NCI-H146 (cell line): ENCODE measurements at regions not wholly inside any gene's neighbourhood (a gene's known extent, or its start where the extent isn't known, plus 50 kb on each side); places are given as distances from the start of the nearest gene placed in this dataset.
"Not testable (repeated sequence)": the region's sequence is repeated elsewhere in the genome, so short reads cannot be mapped to it uniquely, and the experiment has no call there.

Experiments used
- DNase-seq: peaks from one replicate; lab custom pipeline; 2025; lab: John Stamatoyannopoulos, UW

DNA sequence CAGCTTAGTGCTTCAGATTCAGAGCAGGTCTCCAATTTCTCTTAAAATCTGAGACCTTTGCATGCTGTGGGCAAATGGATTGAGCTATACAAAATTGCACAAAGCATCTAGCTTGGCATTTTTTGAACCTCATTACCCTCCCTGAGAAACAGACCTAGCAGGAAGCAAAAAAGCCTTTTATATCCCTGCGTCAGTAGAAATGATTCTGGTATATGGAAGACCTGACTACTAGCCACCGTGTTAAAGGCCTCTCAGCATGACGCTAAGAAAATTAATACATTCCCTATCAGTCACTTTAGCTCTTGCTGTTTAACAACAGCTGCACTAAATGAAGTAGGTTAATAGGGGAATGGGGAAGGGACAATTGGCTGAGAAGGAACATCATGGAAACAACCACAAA is 110.7 kb upstream of the SMLR1 start:
- no peak for DNase-seq

DNA sequence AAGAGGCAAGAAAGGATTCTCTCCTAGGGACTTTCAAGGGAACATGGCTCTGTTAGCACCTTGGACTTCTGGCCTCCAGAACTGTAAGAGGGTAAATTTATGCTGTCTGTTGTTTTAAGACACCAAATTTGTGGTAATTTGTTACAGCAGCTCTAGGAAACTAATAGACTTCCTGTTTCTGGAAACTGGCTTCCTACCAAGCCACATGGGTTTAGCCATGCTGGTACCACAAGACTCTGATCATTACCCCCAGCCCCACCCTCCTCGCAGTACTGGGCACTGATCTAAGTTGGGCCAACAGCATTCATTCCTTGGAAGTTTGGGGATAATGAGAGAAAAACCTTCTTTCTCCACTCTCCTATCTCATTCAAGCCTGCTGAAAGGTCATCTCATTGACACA is 109.5 kb upstream of the SMLR1 start:
- no peak for DNase-seq

DNA sequence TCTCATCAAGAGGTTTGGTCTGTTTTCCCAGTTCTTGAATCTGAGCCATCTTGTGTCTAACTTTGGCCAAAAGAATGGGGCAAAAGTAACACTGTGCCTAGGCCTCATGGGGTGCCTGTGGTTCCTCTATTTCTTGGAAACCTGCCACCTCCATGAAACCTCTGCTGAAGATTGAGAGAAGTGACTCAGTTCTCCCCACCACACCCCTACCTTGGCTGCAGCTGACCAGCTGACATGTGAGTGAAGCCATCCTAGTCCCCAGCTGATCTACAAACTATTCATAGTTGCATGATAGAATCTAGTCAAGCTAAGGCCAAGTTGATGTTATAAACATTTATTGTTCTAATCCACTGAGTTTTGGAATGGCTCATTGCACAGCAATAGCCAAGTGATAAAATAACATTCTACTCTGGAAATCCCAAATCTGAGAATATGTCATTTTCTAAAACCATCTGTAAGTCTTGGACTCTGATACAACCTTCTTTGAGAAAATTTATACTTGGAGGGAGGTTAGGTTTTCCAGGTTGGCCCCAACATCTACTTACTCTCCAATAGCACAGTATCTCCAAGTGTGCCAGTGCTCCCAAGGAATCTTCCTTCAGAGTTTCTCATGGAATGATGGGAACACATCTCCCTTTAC is 107.0 kb upstream of the SMLR1 start:
- DNase-seq, result no peak

DNA sequence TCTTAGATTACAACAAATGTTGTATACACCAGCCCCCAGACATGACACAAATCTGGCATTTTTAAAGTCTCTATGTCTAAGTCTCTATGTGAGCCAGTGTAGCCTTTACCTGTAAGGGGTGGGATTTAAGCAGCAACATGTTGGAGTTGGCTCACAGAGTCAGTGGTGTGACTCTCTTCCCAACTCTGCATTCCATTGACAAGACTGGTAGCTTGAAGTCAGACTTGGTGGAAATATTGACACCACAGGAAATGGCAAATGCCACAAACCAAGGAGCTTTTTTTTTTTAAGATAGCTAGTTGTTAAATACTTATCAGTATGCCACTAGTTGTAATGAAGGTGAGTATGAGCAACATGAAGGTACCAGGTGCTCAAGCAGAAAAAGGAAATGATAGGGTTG is 103.1 kb upstream of the SMLR1 start:
- DNase-seq, result no peak

DNA sequence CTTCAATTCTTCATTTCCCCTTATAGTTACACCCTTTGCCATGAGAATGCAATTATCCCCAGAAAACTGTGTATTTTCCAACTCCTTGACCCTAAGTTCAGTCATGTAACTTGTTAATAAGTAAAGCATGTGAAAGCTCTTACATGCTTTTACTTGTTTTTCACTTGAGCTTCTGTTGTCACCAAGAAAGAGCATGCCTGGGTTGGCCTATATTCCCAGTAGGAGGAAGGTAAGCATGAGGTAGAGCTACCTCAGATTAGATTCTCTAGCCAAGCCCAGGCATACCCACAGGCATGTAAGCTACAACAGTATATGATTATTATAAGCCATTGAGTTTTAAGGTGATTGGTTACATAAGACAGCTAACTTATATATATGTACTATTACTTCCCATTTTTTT is 101.7 kb upstream of the SMLR1 start:
- DNase-seq, result no peak

DNA sequence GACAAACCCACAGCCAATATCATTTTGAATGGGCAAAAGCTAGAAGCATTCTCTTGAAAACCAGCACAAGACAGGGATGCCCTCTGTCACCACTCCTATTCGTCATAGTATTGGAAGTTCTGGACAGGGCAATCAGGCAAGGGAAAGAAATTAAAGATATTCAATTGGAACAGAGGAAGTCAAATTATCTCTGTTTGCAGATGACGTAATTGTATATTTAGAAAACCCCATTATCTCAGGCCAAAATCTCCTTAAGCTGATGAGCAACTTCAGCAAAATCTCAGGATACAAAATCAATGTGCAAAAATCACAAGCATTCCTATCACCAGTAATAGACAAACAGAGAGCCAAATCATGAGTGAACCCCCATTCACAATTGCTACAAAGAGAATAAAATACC is 99.1 kb upstream of the SMLR1 start:
- DNase-seq, result not testable (repeated sequence)

DNA sequence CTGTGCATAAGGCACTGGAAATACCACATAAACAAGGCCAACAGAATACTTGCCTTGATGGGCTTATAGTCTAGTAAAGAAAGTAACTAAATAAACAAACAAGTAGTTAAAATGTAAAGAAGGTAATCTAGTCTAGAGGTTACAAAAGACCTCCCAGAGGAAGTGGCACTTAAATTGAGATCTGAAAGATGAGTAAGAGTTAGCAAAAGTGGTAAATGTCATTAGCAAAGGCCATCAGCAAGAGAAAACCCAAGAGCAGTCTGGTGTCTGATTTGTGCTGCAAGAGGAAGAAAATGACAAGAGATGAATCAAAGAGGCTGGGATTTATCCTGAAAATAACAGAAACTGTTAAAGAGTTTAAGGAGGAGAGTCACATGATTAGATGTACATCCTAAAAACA is 96.6 kb upstream of the SMLR1 start:
- DNase-seq, result no peak

DNA sequence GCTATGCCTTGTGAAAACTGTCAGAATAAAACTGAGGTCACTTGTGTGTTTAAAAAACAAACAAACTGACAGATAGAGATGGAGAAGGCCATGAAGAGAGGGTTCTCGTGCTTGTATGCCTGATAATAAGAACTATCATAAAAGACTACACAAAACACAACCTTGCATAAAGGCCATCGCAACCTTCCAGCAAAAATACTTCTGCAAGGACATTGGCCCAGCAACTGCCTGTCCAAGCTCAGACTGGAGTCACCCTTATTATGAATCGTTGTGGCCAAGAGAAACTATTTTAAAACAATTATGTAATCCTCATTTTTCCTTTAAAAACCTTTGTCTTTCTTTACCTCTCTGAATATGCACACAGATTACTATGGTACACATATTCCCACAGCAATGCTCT is 93.0 kb upstream of the SMLR1 start:
- no peak for DNase-seq

DNA sequence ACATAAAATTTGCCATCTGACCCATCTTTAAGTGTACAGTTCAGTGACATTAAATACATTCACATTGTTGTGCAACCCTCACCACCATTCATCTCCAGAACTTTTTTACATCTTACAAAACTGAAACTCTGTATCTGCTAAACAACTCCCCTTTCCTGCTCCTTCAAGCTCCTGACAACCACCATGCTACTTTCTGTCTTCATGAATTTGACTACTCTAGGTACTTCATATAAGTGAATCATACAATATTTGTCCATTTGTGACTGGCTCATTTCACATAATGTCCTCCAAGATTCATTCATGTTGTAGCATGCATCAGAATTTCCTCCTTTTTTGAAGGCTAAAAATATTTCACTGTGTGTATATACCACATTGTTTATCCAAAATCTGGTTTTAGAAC is 86.9 kb upstream of the SMLR1 start:
- no peak for DNase-seq

DNA sequence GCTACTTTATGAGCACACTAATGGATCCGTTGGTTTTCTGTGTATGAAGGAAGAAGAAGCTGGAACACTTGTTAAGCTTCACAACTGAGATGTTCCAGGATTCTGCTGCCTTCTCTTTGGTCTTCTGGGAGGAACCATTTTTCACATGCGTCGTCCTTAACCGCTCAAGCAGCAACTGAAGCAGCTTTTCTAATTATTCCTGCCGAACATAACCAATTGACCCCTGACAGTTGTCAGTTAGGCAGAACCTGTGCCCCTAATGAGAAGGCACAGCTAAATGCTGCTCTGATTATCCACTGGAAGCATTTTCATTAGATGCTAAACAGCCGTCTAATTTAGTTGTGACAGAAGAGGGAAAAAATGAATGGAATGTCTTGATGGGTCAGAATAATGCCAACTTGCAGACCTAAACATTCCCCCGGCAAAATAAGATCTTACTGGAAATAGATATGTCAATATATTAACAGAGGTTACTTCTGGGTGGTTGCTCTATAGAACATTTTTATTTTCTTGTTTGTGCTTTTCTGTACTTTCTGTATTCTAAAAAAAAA is 85.0 kb upstream of the SMLR1 start:
- no peak for DNase-seq

DNA sequence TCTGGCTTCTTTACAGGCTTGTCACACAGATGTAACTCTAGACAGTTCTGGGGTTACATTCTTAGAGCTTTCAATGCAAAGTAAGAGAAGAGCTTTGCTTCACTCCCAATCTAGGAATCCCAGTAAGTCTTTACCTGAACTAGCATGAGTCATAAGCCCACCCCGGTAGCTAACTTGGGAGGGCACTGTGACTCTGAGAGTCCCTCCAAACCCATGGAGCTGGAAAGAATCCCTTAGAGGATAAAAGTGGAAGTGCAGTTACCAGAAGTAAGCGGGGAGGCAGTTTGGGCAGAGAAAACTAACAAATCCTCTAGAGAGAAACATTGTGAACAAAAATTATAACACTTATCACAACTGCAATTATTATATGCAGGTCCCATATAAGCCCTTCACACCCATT is 84.0 kb upstream of the SMLR1 start:
- DNase-seq, result no peak

DNA sequence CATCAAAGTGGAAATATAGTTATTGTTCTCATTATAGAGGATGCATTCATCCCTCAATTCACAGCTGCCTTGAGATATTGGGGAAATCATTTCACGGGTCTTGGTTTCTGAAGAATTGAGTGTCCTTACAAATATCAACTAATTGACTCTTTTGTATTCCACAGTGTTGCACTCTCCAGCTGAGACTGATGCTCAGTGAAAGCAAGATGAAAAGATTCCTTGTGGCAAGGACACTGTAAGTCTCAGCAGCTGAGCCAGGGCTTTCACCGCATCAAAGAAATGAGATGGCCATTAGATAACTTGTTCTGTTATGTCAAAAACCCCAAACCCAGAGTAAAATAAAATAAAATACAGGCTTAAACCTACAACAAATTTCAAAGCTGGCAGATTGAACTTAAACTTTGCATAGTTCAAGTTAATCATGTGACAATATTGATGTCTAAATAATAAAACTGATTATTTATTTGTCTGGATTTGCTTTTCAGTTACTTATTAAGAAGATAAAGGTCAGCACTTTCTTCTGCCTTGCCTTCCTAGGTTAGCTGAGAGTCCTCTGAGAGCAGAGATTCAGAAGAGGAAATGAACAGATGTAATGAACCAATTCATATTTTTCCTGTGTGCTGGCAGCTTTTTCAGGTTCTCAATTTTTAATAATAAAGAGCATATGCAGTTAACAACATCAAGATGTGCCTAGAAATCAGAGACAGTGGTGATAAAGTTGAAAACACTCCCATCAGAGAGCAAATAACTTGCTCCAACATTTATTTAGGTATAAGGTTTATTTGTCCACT is 82.4 kb upstream of the SMLR1 start:
- no peak for DNase-seq

DNA sequence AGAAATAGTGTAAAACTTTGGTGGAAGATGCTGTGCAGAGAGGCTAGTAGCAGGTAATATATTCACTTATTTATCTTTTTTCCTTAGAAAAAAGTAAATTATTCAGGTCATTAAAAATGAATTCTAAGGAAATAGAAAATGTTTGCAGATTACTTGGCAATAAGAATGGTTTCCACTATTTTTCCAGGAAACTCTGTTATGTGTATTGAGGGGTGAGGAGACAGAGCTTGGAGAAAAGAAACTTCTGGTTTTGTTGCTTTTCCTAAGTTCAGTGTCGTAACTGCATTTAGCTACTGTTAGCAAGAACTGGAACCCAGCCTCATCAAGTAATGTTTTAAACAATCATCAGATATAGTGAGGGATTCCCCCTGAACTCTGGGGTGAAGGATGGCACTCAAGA is 79.2 kb upstream of the SMLR1 start:
- no peak for DNase-seq

DNA sequence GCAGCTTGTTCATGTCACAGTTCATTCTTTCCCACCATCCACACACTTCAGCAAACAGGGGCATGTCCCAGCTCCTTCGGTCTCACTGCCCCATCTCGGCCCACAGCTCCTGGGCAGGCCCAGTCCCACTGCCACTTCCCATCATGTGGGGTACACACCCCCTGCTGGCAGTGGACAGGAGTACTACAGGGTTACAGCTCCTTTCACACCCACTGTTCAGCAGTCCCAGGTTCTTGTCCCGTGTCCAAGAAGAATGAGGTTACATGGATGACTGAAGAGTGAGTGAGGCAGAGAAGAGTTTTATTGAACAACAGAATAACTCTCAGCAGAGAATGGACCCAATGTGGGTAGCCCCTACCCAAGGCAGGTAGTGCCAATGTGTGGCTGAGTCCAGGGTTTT is 77.8 kb upstream of the SMLR1 start:
- no peak for DNase-seq

DNA sequence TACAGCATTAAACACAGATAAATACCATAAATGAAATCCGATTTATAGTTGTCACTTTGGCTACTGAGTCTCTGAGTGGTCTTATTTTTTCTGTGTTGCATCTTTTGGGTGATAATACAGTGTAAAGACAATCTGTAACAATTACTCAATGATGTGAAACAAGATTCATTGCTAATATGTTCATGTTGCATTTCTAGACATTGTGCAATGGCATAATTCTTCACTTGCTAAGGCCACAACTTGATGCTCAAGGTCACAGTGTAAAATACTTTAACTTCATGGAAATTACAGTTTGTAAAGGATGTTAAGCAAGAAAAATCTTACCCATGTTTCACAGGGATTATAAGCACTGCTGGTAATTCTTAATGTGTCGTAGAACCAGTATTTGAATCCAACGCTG is 74.9 kb upstream of the SMLR1 start:
- no peak for DNase-seq

DNA sequence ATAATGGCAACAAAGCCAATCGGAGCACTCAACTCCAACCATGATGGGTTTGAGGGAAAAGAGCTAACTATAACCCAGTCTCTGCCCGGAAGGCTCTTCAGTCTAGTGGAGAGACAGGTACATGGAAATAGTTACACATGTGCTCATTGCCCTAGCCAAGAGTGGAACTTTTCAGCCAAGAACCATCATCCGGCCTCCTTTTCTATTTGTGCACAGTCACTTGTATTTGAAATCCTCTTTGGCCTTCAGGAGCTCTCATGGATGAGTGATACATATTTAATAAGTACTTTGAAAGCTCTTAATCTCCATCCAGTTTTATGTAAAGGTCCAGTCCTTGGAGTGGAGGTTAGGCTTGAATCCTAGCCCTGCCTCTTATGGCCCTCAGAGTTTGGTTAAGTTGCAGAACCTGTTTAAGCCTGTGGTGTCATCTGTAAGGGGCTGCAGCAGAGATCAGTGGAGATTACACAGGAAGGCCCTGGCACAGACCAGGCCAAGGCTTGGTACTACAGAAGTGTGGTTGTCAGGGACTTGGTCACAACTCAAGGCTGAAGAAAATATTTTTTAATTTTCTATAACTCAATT is 72.3 kb upstream of the SMLR1 start:
- no peak for DNase-seq

DNA sequence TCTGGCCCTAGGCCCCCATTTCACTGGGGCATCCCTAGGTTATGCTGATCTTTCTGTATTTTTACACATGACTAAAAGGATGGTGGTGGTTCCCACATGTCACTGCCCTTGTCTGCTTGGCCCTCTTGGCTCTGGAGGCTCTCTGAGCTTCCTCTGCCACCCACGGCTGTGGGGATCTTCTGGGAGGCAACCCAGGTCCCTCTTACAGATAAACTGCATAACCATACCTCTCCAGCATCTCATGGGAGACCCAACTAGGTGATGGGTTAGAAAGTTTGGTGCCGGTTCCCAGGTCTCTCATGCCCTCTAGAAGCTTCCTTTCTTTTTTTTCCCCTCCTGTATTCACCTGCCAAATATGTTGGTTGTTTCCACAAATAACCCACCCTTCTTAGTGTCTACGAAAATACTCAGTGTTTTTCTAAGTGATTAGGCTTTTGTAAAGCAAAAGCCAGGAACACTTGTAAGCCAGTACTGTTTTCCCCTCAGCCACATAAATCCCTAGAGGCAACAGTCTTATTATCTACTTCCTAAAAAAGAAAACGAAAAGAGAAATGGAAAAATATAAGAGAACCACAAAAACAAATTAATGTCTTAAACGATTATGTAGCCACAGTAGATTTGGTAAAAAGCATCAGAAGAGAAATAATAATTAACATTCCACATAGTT is 71.7 kb upstream of the SMLR1 start:
- DNase-seq, result no peak

DNA sequence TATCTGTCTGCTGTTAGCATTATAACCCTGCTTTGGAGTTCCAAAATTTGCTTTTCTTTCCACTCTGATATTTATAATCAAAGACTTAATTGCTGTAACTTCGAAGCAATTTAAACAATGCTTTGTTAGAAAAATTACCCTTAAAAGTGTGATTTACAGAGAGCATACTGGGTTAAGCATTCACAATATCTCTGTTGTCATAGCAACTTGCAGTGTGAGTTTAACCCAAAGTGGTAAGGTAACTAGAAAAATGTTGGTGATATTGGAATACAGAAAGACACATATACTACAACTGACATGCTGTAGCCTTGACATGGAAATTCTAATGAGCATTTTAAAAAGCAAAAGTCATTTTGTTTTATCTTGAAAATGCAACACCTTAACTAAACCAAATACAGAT is 70.4 kb upstream of the SMLR1 start:
- DNase-seq, result no peak

DNA sequence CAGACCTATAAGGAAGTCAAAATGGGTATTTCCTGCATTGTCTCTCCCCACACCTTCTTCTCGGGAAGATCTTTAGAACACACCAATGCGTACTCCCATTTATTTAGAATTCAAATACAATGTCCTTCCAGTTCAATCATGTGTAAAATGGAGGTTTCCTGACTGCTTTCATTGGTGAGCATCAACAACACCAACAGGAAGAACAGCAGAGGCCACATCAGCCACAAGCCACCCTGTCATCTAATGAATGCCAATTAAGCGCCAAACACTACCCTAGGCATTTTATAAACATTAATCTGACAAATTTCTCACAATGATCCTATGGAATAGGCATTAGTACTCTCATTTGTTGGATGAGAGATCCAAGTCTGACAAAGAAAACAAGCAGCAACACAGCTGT is 68.4 kb upstream of the SMLR1 start:
- DNase-seq, result no peak

DNA sequence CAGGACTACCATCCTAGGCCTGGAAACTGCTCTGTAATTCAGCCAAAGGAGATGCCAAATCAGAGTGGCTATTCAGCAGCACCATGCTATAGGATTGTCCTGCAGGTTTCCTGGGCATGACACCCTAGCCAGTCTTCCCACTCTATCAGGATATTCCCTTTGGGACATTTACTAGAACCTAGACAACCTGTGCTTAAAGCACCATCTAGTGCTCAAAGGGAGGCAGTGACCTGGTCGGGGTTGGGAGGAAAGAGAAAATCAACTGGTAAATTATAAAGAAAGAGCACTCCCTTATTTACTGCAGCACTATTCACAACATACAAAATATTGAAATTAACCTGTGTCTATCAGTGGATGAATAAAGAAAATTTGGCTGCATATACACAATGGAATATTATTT is 67.2 kb upstream of the SMLR1 start:
- peak; percentile 6 for DNase-seq

DNA sequence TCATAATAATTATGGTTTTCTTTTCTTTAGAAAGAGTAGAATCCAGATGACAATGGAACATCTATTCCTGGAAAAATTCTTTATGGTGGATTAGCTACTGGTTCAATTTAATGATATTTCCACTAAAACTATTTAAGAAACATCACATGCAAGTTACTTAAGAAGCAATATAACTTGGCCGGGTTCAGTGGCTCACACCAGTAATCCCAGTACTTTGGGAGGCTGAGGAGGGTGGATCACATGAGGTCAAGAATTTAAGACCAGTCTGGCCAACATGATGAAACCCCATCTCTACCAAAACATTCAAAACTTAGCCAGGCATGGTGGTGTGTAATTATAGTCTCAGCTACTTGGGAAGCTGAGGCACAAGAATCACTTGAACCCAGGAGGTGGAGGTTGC is 65.9 kb upstream of the SMLR1 start:
- DNase-seq, result no peak

DNA sequence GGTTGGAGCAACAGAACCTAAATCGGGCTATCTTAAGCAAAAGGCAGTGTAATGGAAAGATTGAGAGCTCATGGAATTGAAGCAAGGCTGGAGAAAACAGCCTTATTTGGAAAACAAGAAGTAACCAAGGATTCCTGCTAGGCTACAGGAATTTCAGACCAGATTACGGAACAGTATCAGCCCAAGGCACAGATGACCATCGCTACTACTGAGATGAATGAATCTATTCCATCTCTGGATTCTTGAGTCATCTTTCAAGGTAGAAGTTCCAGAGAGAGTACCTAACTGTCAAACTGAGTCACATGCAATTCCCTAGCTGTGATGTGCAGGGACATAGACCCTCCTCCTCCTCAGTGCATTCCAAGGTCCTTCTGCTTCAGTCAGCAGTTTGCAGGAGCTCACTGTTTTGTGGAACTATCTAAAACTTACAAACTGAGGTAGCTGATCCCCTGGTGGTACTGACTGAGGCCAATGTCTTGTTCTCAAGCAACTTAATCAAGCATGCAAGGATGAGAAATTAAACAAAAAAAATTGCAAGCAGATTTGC is 62.0 kb upstream of the SMLR1 start:
- DNase-seq, result no peak
